ENCODE measurements at regions not wholly inside any gene's neighbourhood (a gene's known extent, or its start where the extent isn't known, plus 50 kb on each side); places are given as distances from the start of the nearest gene placed in this dataset.

DNA sequence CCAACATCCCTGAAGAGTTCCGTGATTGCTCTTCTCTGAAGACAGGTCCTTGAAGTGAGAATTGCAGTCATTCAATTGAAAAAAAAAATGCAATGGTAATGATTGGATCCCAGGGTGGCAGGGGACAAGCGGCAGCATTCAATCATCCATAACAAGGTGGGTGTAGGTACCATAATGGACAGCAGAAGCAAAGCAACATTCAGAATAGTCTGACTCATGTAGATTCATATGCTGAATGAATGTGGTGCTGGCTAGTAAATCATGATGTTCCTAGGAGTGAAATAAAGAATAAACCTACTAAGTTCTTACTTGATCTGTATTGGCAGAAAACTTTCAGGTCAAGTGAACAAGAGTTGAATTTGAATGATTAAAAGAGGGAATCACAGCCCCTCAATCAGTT is 319.6 kb downstream of the GPATCH2 start:
- no peak for FAIRE-seq

DNA sequence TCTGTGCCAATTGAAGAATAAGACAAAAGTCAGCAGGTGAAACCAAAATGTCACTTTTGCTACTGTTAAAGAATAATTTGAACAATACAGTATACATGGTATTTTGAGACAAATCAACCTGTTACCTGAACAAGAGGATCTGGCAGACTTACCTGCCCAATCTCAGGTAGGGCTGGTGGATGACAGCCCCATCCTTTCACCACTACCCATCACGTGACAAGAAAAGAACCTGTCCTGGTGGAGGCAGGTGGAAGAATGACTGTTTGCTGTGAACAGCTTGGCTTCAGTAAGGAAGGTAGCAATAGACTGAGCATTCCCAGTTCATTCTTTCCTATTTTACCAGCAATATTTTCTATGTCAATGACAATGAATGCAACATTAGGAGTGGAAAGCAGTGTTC is 349.6 kb downstream of the GPATCH2 start:
- no peak for FAIRE-seq

DNA sequence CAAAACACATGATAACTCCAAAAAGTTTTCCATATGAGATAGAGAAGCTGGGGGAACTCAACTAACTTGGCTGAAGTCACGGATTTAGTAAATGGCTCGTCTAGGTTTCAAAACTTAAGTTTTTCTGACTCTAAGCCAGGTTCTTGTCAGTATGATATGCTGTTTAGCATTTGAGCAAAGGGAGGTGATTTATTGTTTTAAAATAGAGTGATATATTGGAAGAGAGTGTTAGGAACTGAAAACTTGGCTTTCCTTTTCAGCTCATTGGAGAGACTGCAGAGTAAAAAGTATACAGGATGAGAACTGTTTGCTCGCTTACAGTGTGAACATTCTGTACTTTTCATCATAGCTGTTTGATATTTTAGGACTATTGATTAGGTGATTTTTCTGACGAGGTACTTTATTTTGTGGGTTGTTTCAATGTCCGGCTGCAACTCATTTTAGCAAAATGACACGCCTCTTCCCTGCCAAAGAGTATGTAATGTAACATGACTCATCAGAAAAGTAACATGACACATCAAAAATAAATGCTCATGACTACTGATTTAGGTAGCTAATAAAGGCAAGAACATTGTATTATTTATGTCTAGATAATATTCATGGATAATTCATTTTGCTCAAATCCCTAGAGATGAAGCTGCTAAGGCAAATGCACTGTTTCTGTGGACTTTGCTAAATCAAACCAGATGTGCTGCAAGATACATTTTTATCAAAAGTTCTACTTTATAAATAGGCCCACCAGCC is 355.1 kb downstream of the GPATCH2 start:
- no peak for FAIRE-seq

DNA sequence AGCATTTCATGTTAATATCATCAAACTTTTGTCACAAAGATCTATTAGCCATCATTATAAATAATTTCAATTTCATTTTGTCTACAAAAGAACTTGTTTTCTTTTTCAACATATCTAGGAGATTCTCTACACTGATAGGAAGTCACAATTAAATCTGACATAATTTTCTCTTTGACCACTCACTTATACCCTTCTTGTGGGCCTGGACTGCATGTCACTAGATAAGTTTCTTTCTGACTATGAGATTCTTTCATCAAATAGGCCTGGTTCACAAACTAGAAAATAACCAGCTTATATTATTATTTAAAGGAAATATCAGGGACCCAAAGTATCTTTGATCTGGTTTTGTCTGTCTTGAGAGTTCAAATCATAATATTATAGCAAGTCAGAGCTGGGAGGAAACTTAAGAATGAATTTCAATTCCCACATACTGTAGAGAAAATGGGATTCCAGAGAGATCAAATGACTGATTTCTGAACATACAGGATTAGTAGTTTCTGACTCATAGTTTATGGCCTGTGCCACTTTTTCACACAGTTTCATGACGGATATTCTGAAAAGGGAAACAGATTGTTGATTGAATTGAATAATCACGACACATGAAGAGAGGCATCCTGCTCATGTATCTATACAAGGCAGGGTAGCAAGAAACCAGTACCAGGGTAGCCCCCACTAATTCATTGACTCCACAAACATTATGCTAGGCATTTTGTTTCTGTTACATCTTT is 355.8 kb downstream of the GPATCH2 start:
- no peak for FAIRE-seq

DNA sequence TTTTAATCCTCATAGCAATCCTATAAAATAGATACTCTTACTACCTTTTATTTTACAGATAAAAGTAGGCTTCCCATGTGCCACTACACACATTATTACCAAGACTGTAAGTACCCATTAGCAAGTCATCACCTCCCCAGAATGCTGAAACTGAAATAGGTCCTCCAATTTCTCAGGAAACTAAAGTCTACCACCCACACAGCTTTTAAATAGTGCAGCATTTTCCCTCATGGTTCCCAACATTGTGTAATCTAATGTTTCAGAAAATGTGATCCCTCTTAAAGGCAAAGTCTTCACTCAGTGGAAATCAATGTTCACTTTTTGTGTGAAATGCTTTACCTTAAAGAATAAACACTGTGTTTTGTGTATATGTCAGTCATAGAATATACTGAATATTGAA is 356.5 kb downstream of the GPATCH2 start:
- no peak for FAIRE-seq

DNA sequence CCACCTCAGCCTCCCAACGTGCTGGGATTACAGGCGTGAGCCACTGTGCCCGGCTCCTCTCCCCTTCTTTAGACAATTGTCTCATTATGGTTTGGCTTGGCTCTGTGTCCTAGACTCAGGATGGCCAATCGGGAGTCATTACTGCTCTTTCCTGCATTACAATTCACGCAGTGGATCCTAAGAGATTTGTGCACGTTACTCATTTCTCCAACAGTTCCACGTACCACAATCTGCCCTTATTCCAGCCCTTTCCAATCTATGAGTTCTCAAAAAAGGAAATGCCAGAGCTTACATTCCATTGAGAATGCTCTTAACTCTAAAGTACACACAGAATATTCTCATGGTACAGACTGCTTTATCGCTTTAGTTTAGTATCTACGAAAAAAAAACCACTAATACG is 357.0 kb downstream of the GPATCH2 start:
- FAIRE-seq = no peak

DNA sequence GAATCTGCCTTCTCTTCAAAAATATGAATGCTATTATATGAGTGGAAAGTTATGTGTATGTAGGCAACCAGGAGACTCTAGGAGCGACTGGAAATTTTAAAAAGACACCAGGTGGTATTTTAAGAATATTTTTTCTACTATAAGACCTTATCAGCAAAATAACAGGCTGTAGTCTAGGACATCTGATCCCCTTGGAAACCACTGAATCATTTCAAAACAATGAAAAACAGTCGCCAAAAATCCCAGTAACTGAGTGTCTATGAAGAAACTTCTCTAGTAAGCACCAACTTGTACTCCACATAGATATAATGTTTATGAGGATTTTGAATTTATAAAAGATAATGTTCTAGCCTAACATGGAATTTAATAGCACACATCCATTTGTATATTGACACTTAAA is 358.5 kb downstream of the GPATCH2 start:
- FAIRE-seq = no peak

DNA sequence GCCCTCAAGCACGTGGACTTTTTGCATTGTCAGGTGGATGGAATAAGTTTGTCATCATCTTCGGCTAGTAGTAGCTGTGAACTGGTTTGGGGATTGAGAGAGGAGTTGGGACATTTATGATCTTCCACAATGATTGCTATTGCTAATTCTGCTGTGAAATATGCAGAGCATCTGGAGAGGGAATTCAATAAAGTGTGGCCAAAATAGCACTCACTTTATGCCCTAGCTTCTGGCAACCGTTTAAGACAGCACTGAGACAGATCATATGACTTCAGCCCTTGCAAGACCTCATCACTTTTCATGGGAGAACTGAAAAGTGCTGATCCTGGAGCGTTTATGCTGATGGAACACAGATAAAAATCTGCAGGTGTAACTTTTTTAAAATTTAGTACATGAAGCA is 360.8 kb downstream of the GPATCH2 start:
- no peak for FAIRE-seq

DNA sequence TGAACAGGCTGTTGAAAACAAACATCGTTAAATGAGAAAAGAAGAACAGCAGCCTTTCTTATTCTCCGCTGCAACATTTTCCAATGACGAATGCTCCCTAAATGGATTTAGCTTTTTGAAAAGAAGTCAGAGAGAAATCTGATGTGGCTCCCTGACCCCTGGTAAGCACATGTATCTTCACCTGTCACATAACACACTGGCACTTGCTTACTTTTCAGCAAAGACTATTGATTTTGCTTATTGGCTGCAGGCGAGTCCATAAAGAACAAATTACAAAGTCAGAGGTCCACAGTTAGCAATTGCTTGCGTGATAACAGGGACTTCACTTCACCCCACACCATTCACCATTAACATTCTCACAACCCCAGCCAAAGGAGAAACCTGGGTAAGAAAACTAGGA is 362.8 kb downstream of the GPATCH2 start:
- FAIRE-seq = no peak

DNA sequence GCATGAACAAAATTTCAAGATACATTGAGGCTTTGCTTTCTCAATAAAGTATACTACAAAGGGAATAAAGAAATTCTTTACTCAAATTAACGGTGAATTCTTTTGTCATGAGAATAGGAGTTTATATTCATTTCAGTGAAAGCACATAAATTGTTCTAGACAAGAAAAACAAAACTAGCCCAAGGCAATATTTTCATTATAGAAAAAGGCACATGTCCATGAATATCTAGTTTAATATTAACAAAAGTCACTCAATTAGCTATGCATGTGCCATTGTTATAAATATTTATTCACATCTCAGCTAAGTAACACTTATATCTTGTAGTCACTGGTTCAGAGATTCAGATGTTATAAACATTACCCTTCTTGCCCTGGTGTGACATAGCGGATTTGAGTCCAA is 369.3 kb downstream of the GPATCH2 start:
- FAIRE-seq = no peak

DNA sequence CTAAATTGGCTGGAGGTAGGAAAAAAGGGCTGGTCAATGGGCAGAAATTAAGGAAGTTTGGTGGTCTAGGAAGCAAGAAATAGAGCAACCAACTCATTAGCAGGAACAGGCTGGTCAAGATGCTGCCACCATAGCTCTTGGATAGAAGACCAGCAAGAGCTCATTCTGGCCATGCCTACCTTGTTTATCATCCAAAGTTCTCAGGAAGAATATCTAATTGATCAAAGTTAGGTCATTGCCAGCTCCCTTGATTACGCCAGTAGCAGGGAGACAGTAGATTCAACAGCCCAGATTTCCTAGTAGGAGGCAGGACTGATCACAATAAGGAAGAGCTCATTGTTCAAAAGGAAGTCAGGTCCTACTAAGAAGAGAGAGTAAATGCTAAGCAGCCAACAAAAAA is 370.2 kb downstream of the GPATCH2 start:
- FAIRE-seq = no peak

DNA sequence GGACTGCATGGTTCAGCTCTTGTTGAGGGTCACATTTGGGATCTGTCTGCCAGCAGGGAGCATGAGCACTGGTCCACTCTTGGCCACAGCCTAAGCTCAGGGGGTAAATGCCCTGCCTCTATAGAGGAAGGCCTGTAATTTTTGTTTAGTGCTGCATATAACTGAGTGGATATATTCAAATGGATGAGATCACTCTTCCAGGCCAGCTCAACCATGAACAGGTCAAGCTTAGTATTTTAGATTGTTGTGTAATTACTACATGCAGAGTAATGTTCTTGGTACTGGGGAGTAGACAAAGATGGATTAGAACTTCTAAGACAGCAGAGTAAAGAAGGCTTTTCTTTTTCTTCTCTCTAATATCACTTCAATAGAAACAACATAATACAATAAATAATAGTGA is 376.9 kb downstream of the GPATCH2 start:
- FAIRE-seq = no peak

DNA sequence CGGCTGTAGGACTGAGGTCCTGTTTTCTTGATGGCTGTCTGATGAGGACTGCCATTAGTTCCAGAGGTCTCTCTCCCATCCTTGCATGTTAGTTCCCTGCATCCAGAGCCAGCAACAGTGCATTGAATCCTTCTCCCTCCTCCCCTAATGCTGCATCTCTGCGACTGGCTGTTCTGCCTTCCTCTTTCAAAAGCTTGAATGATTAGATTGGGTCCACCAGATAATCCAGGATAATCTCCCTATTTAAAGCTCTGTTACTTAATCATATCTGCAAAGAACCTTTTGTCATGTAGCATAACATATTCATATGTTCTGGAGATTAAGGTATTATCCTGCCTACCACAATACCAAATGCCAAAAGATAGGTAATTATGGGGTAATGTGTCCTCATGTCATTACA is 377.5 kb downstream of the GPATCH2 start:
- FAIRE-seq = no peak

DNA sequence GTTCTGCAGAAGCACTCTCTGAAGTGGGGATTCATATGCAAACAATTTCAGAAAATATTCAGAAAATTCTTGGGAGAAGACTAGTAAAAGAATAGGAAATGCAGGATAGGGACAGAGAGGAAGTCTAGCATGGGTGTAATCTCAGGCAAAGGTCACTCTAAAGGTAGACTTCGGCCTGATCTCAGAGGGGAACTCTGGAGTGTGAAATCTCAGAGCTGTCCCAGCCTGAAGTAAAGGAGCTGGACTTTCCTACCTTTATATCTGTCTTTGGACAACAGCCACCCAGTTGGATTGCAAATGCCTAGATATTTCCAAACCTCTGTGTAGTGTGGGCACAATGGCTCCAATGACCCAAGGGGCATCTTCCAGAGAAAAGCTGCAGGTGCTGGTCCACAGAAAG is 379.8 kb downstream of the GPATCH2 start:
- no peak for FAIRE-seq

DNA sequence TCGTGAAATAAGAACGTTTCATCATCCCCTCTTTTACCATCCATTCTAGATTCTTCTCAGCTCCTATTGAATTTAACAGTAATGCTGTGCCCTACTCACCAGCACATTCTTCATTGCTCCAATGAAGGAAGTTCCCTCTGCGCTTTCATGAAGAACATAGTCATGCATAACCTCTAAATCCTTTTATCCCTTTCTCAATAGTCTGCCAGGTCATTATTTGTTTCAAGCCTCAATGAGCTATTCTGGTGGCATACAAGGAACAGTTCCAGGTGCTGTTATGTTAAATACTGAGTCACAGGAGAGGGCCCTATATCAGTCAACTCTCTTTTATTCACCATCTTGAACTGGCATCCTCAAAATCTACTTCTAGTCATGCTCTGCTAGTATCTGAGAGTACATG is 381.0 kb downstream of the GPATCH2 start:
- FAIRE-seq = no peak

DNA sequence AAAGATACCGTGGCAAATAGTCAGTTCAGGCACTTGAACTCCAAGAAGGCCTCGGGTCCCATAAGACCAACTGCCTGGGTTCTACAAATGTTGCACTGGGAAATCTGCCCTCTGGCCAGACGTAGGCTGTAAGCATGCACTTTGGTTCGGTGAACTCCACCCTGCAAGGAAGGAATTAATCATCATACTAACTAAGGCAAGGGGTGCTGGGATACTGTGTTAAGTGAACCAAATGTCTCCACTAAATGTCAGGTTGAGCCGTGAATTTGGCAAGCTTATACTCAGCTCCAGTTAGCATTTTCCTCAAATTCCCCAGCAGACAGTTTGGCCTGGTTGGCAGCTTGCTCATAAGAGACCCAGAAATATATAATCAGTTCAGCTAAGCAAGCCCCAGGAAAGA is 385.9 kb downstream of the GPATCH2 start:
- no peak for FAIRE-seq

DNA sequence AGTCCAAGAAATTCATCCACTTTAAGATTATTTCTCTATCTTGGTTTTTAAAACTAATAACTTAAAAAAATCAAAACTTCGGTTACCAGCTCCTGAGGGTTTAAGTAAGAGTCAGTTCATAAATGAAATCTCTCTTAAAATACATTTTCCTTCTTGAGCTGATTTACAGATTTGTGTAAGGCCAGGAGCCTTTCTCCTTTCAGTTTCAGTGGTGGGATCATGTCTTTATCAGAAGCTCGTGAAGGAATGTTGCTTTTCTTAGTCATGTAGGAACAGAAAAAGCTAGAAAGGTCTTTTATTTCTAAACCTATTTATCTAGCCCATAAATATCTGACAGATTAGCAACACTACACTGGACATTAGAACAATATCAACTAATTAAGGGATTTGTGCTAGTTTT is 390.2 kb downstream of the GPATCH2 start:
- FAIRE-seq = no peak

DNA sequence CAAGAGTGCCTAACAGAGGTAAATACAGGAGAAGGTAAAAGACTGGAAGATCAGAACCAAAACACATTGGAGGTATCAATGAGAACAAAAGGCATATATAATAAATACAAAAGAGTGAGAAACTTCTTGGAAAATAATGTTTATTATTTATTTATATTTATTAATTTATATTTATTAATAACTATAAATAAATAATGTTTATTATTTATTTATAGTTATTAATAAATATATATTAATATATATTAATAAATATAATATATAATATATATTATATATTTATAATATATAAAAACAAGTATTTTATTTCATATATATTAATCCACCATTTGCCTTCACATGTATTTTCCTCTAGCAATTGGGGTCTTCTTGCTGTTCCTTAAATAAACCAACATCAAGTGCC is 391.9 kb downstream of the GPATCH2 start:
- FAIRE-seq = no peak

DNA sequence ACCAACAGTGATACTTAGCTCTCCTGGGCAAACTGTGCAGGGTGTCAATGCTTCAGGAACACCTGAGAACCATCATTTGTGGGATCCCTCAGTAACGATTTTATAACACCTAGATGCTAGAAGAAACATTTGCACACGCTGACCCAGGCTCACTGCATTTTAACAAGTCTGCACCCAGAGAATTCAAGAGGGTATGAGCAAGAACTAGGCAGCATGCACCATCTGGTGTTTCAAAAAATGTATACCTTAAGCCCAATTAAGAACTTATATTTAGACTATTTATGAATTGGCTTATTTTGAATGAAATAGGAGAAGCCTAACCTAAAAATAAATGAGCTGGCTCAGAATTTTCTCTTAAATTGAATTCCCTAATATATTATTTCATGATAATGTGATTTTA is 400.5 kb downstream of the GPATCH2 start:
- FAIRE-seq = no peak

DNA sequence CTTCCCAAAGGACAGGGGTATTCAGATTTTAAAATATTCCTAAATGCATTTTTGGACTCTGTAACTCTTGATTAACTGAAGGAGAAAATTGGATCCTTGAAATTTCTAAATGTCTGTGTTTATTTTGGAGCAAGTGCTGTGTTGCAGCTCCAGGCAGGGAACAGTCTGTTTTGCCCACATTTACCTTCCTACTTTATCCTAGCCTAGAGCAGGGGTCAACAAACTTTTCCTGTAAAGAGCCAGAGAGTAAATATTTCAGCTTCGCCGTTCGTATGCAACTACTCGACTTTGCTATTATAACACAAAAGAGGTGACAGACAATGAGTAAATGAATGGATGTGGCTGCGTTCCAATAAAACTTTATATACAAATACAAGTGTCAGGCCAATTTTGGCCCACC is 402.2 kb downstream of the GPATCH2 start:
- FAIRE-seq = no peak

DNA sequence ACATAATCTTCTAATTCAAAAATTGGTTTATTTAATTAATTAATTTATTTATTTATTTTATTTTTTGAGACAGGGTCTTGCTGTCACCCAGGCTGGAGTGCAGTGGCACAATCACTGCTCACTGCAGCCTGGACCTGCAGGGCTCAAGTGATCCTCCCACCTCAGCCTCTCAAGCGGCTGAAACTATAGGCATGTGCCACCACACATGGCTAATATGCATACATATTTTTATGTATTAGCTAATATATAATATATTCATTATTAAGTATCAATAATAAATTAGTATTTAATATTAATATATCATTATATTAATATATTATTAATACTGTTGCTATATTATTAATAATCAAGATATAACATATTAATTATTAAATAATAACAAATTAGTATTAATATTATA is 406.7 kb downstream of the GPATCH2 start:
- FAIRE-seq = no peak

DNA sequence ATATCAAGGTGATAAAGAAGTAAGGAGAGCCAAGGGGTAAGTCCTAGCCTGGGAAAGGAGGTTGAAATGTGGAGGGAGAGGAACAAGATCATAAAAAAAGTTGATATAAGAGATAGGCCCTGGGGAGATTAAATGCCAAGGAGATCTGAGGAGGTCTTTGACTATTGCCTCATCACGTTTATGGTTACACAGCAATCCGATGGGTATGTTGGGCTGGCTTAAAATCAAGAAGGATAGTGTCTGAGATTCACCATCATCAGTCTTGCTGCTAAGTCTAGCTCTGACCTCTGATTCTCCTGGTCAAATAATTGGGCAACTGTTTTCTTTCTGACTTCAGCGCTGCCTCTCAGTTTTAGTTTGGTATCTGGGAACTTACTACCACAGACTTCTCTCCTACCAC is 416.3 kb downstream of the GPATCH2 start:
- FAIRE-seq = no peak

DNA sequence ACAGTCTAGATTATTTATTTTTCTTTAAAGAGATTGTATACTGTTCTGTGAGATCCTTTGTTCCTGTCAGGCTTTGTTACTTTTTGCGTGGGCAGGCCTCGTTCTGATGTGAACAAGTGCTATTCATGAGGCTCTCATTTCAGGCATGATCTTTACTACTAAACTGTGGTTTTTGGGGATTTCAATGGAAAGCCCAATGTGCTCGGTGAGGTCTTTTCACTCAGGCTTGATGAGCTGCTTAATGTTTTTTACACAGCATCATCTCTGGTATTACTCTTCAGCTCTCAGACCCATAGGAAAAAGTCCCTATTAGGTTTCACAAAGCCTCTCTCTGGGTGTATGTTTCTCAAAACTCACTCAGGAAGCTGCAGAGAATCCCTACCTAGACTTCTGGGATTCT is 419.4 kb downstream of the GPATCH2 start:
- FAIRE-seq = no peak

DNA sequence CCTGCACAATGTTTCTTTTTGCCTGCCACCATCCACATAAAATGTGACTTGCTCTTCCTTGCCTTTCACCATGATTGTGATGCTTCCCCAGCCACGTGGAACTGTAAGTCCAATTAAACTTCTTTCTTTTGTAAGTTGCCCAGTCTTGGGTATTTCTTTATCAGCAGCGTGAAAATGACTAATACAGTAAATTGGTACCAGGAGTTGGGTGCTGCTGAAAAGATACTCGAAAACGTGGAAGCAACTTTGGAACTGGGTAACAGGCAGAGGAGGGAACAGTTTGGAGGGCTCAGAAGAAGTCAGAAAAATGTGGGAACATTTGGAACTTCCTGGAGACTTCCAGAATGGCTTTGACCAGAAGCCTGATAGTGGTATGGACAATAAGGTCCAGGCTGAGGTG is 425.3 kb downstream of the GPATCH2 start:
- no peak for FAIRE-seq

DNA sequence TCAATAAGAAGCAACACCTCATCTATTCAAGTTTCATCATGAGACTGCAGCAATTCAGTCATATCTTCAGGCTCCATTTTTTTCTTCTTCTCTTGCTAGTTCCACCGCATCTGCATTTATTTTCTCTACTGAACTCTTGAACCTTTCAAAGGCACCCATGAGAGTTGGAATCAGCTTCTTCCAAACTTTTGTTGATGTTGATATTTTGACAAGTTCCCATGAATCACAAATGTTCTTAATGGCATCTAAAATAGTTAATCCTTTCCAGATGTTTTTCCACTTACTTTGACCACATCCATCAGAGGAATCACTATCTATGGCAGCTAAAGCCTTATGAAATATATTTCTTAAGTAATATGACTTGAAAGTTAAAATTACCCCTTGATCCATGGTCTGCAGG is 434.3 kb downstream of the GPATCH2 start:
- FAIRE-seq = no peak

Measured in islet of Langerhans (tissue), 1 donor.